NCI-H526 (cell line): ENCODE measurements at regions not wholly inside any gene's neighbourhood (a gene's known extent, or its start where the extent isn't known, plus 50 kb on each side); places are given as distances from the start of the nearest gene placed in this dataset.

ENCODE experiments used
- DNase-seq, 2 experiments: peaks; one replicate each; lab custom pipeline; 2025; lab: John Stamatoyannopoulos, UW

DNA sequence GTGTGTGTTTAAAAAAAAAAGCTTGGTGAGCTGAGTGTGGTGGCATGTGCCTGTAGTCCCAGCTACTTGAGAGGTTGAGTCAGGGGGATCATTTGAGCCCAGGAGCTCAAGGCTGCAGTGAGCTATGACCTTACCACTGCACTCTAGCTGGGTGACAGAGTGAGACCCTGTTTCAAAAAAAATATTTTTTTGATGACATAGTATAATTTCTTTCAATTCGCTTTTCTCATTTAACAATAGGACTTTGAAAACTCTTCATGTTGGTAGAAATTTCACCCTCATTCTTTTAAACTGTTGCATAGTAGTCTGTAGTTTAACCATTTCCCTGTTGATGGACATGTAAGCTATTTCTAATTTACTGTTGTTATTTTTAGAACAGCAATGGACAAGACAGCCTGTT, 55.7 kb upstream of the EXOC6 start:
- DNase-seq, result no peak
